ENCODE measurements at regions not wholly inside any gene's neighbourhood (a gene's known extent, or its start where the extent isn't known, plus 50 kb on each side); places are given as distances from the start of the nearest gene placed in this dataset.

- Histone ChIP-seq H3K9me2 (replicated peaks; ENCODE audit: control insufficient read depth, low read length) (no peaks in the 10 kb centered on the region), H3K36me3 (ENCODE audit: control insufficient read depth, low read length) (no peaks in the 10 kb centered on the region), H3K4me1 (ENCODE audit: control insufficient read depth, low read length) (peaks cover 6% of the 10 kb centered on the region; the same call in 1 of the 2 replicates), H3K79me2 (ENCODE audit: control insufficient read depth, low read length) (no peaks in the 10 kb centered on the region), H3F3A (ENCODE audit: control insufficient read depth, insufficient read depth) (no peaks in the 10 kb centered on the region), H3K27me3 (ENCODE audit: control insufficient read depth, low read length) (no peaks in the 10 kb centered on the region), H3K27ac (ENCODE audit: low read depth, low read length) (no peak overlapping the region), H3K4me3 (ENCODE audit: low read length) (no peak overlapping the region), H3K9me3 (ENCODE audit: control insufficient read depth, insufficient read depth, low read length) (no peaks in the 10 kb centered on the region), H4K20me1 (ENCODE audit: control insufficient read depth, insufficient read depth, low read depth, low read length) (no peaks in the 10 kb centered on the region), H3K4me2 (ENCODE audit: low read length) (no peak overlapping the region)
- TF ChIP-seq EZH2phosphoT487 (IDR thresholded peaks at IDR 0.05; ENCODE audit: borderline replicate concordance, low read length), result no peak
- TF ChIP-seq, protein P1, sequence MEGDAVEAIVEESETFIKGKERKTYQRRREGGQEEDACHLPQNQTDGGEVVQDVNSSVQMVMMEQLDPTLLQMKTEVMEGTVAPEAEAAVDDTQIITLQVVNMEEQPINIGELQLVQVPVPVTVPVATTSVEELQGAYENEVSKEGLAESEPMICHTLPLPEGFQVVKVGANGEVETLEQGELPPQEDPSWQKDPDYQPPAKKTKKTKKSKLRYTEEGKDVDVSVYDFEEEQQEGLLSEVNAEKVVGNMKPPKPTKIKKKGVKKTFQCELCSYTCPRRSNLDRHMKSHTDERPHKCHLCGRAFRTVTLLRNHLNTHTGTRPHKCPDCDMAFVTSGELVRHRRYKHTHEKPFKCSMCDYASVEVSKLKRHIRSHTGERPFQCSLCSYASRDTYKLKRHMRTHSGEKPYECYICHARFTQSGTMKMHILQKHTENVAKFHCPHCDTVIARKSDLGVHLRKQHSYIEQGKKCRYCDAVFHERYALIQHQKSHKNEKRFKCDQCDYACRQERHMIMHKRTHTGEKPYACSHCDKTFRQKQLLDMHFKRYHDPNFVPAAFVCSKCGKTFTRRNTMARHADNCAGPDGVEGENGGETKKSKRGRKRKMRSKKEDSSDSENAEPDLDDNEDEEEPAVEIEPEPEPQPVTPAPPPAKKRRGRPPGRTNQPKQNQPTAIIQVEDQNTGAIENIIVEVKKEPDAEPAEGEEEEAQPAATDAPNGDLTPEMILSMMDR (IDR thresholded peaks at IDR 0.05; ENCODE audit: low read depth, low read length, poor library complexity, severe bottlenecking), result no peak
These were observed 587.3 kb upstream of the ID2 start for GRCh38 chr2:8094526-8094925.

- no peaks in the 10 kb centered on the region for H4K20me1 ChIP-seq (ENCODE audit: control insufficient read depth, insufficient read depth, low read depth, low read length)
- H3K36me3 ChIP-seq (ENCODE audit: control insufficient read depth, low read length), result no peaks in the 10 kb centered on the region
- no peaks in the 10 kb centered on the region for H3K27me3 ChIP-seq (ENCODE audit: control insufficient read depth, low read length)
- H3K9me3 ChIP-seq (ENCODE audit: control insufficient read depth, insufficient read depth, low read length), result no peaks in the 10 kb centered on the region
- no peak overlapping the region for H3K4me2 ChIP-seq (ENCODE audit: low read length)
- no peaks in the 10 kb centered on the region for H3K79me2 ChIP-seq (ENCODE audit: control insufficient read depth, low read length)
- peaks cover 3% of the 10 kb centered on the region; the same call in 1 of the 2 replicates for H3K4me1 ChIP-seq (ENCODE audit: control insufficient read depth, low read length)
- H3K27ac ChIP-seq (ENCODE audit: low read depth, low read length), result no peak overlapping the region
- H3K9me2 ChIP-seq (replicated peaks; ENCODE audit: control insufficient read depth, low read length), result no peaks in the 10 kb centered on the region
- H3F3A ChIP-seq (ENCODE audit: control insufficient read depth, insufficient read depth), result no peaks in the 10 kb centered on the region
- TF ChIP-seq, protein P1 (IDR thresholded peaks at IDR 0.05; ENCODE audit: low read depth, low read length, poor library complexity, severe bottlenecking), result no peak
- no peak for TF ChIP-seq EZH2phosphoT487 (IDR thresholded peaks at IDR 0.05; ENCODE audit: borderline replicate concordance, low read length)
- H3K4me3 ChIP-seq (ENCODE audit: low read length), result no peak overlapping the region
These were observed 585.9 kb upstream of the ID2 start for GRCh38 chr2:8095978-8096377.

DNA sequence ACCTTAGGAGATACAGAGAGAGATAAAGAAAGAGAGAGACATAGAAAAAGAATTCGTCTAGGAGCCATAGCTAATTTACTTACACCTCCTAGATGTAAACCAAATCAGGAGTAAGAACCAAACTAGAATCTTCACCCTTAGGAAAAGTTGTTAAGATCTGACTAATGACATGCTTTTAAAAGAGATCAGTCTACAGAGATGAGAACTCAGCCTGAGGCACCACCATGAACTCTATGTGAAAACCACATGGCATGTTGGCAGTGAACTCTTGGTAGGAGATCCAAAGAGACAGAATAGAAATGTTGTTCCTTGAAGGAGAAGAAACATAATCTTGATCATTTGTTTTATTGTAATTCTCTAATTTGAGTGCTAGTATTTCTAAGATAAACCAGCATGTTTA is 585.4 kb upstream of the ID2 start:
- no peak for TF ChIP-seq EZH2phosphoT487 (IDR thresholded peaks at IDR 0.05; ENCODE audit: borderline replicate concordance, low read length)
- TF ChIP-seq, protein P1 (IDR thresholded peaks at IDR 0.05; ENCODE audit: low read depth, low read length, poor library complexity, severe bottlenecking), result no peak
- Histone ChIP-seq H3K9me3 (ENCODE audit: control insufficient read depth, insufficient read depth, low read length) (no peaks in the 10 kb centered on the region), H3K36me3 (ENCODE audit: control insufficient read depth, low read length) (no peaks in the 10 kb centered on the region), H3K4me3 (ENCODE audit: low read length) (no peak overlapping the region), H4K20me1 (ENCODE audit: control insufficient read depth, insufficient read depth, low read depth, low read length) (no peaks in the 10 kb centered on the region), H3K4me2 (ENCODE audit: low read length) (no peak overlapping the region), H3K27me3 (ENCODE audit: control insufficient read depth, low read length) (no peaks in the 10 kb centered on the region), H3K27ac (ENCODE audit: low read depth, low read length) (no peak overlapping the region), H3K79me2 (ENCODE audit: control insufficient read depth, low read length) (no peaks in the 10 kb centered on the region), H3K9me2 (replicated peaks; ENCODE audit: control insufficient read depth, low read length) (no peaks in the 10 kb centered on the region), H3K4me1 (ENCODE audit: control insufficient read depth, low read length) (no peaks in the 10 kb centered on the region), H3F3A (ENCODE audit: control insufficient read depth, insufficient read depth) (no peaks in the 10 kb centered on the region)

Measured in DOHH2 (cell line).